ENCODE measurements at regions not wholly inside any gene's neighbourhood (a gene's known extent, or its start where the extent isn't known, plus 50 kb on each side); places are given as distances from the start of the nearest gene placed in this dataset.

- no peak for TF ChIP-seq CTCF (IDR thresholded peaks at IDR 0.05; ENCODE audit: unreplicated experiment)
- Mint-ChIP-seq H3K27ac (no peak overlapping the region), H3K4me3 (no peak overlapping the region), H3K9me3 (no peaks in the 10 kb centered on the region), H3K27me3 (ENCODE audit: low read depth) (no peaks in the 10 kb centered on the region), H3K36me3 (no peaks in the 10 kb centered on the region), H3K4me1 (peaks cover 28% of the 10 kb centered on the region)
- DNase-seq (ENCODE audit: low spot score in 2 of 2, unreplicated experiment in 2 of 2): no peak
Observed at GRCh38 chr4:10167201-10167600, 50.6 kb upstream of the WDR1 start.
